Vagina (tissue), 2 donors: ENCODE measurements at regions not wholly inside any gene's neighbourhood (a gene's known extent, or its start where the extent isn't known, plus 50 kb on each side); places are given as distances from the start of the nearest gene placed in this dataset.
"Not testable (repeated sequence)": the region's sequence is repeated elsewhere in the genome, so short reads cannot be mapped to it uniquely, and the experiment has no call there.

Experiments used
- DNase-seq, 2 donors: peaks; one replicate each; pipeline ENCODE4 v3.0.0-alpha.2; 2017; ENCODE audit errors: extremely low spot score in 2 of 2
- H3K27ac ChIP-seq: fragments of 200-600 bp; sonication (generic); one replicate; pipeline ENCODE4 v1.5.1; 2019
- H3K27me3 ChIP-seq: fragments of 200-600 bp; sonication (generic); one replicate; pipeline ENCODE4 v1.5.1; 2019
- H3K36me3 ChIP-seq, 2 donors: fragments of 200-600 bp; sonication (generic); one replicate each; pipeline ENCODE4 v1.5.1; 2017 to 2019
- H3K4me1 ChIP-seq: fragments of 200-600 bp; sonication (generic); one replicate; pipeline ENCODE4 v1.5.1; 2019
- H3K4me3 ChIP-seq, 2 donors: fragments of 200-600 bp; sonication (generic); 1 replicate in 1 of 2; 2 replicates in 1 of 2; pipeline ENCODE4 v1.5.1; 2016 to 2019
- H3K9me3 ChIP-seq: fragments of 200-600 bp; sonication (generic); one replicate; pipeline ENCODE4 v1.5.1; 2019
- CTCF ChIP-seq, 3 experiments: fragments of 450-650 bp in 2 of 3; fragments of 200-600 bp in 1 of 3; sonication (generic) in 1 of 3; IDR thresholded peaks; one replicate each; pipeline ENCODE4 v1.5.1; 2017 to 2019; ENCODE audit warnings: antibody characterized with exemption in 3 of 3, mild to moderate bottlenecking in 2 of 3, moderate library complexity in 2 of 3
- POLR2A ChIP-seq, 2 donors: fragments of 450-650 bp; IDR thresholded peaks; one replicate each; pipeline ENCODE4 v1.6.1; 2017; ENCODE audit warnings: antibody characterized with exemption in 2 of 2, mild to moderate bottlenecking in 2 of 2, moderate library complexity in 2 of 2
- POLR2AphosphoS5 ChIP-seq, 2 donors: sonication (generic); formaldehyde crosslinking; IDR thresholded peaks; one replicate each; pipeline ENCODE4 v1.9.0; 2017; ENCODE audit warnings: antibody characterized with exemption in 2 of 2, mild to moderate bottlenecking in 2 of 2, low read depth in 1 of 2; ENCODE audit not compliant: insufficient read depth in 1 of 2
- intact Hi-C: fragments of 100-400 bp; cut with DNase I; formaldehyde crosslinking; loops from one replicate; pipeline ENCODE4 v1.15.1; 2023

GRCh38 chr2:180238729-180239128 is 231.6 kb upstream of the CWC22 start:
- no peaks in the 10 kb centered on the region for H3K4me1 ChIP-seq
- no peaks in the 10 kb centered on the region for H3K27me3 ChIP-seq
- H3K27ac ChIP-seq, result no peak overlapping the region
- H3K4me3 ChIP-seq, result no peak overlapping the region
- intact Hi-C loops, result no loop called here
- H3K36me3 ChIP-seq, result no peaks in the 10 kb centered on the region
- DNase-seq, result no peak
- TF ChIP-seq POLR2AphosphoS5 (IDR thresholded peaks at IDR 0.05; ENCODE audit: insufficient read depth in 1 of 2, low read depth in 1 of 2) (no peak), POLR2A (IDR thresholded peaks at IDR 0.05) (no peak)
- no peaks in the 10 kb centered on the region for H3K9me3 ChIP-seq

- H3K4me1 ChIP-seq, H3K36me3 ChIP-seq, H3K9me3 ChIP-seq, H3K27me3 ChIP-seq, intact Hi-C loops, DNase-seq, H3K4me3 ChIP-seq, H3K27ac ChIP-seq: not testable (repeated sequence)
Observed at GRCh38 chr2:180236061-180236460, 229.0 kb upstream of the CWC22 start.

GRCh38 chr2:180235506-180235905 is 228.4 kb upstream of the CWC22 start:
- H3K27ac ChIP-seq, H3K27me3 ChIP-seq, DNase-seq, H3K9me3 ChIP-seq, H3K4me1 ChIP-seq, H3K4me3 ChIP-seq, H3K36me3 ChIP-seq, intact Hi-C loops: not testable (repeated sequence)

- H3K9me3 ChIP-seq, H3K4me1 ChIP-seq, intact Hi-C loops, H3K4me3 ChIP-seq, H3K27me3 ChIP-seq, DNase-seq, H3K36me3 ChIP-seq, H3K27ac ChIP-seq: not testable (repeated sequence)
Observed at GRCh38 chr2:180234991-180235390, 227.9 kb upstream of the CWC22 start.

- H3K27ac ChIP-seq, result no peak overlapping the region
- TF ChIP-seq POLR2AphosphoS5 (IDR thresholded peaks at IDR 0.05; ENCODE audit: insufficient read depth in 1 of 2, low read depth in 1 of 2), result no peak
- no peak for TF ChIP-seq POLR2A (IDR thresholded peaks at IDR 0.05)
- no peak for TF ChIP-seq CTCF (IDR thresholded peaks at IDR 0.05)
- intact Hi-C loops, result no loop called here
- no peaks in the 10 kb centered on the region for H3K27me3 ChIP-seq
- DNase-seq, result no peak
- H3K36me3 ChIP-seq, result no peaks in the 10 kb centered on the region
- no peaks in the 10 kb centered on the region for H3K4me1 ChIP-seq
- H3K9me3 ChIP-seq, result no peaks in the 10 kb centered on the region
- H3K4me3 ChIP-seq, result no peak overlapping the region
Observed at GRCh38 chr2:180231015-180231414, 223.9 kb upstream of the CWC22 start.

- no peak overlapping the region for H3K27ac ChIP-seq
- H3K27me3 ChIP-seq, result no peaks in the 10 kb centered on the region
- TF ChIP-seq POLR2A (IDR thresholded peaks at IDR 0.05) (no peak), POLR2AphosphoS5 (IDR thresholded peaks at IDR 0.05; ENCODE audit: insufficient read depth in 1 of 2, low read depth in 1 of 2) (no peak), CTCF (IDR thresholded peaks at IDR 0.05) (no peak)
- H3K4me1 ChIP-seq, result peaks cover 1% of the 10 kb centered on the region
- H3K4me3 ChIP-seq, result no peak overlapping the region
- no peak for DNase-seq
- no peaks in the 10 kb centered on the region for H3K9me3 ChIP-seq
- intact Hi-C loops, result no loop called here
- H3K36me3 ChIP-seq, result no peaks in the 10 kb centered on the region
Observed at GRCh38 chr2:180227461-180227860, 220.4 kb upstream of the CWC22 start.

GRCh38 chr2:180225118-180225517 is 218.0 kb upstream of the CWC22 start:
- no peaks in the 10 kb centered on the region for H3K27me3 ChIP-seq
- no peaks in the 10 kb centered on the region for H3K9me3 ChIP-seq
- H3K36me3 ChIP-seq, result no peaks in the 10 kb centered on the region
- no peak overlapping the region for H3K27ac ChIP-seq
- peaks cover 4% of the 10 kb centered on the region for H3K4me1 ChIP-seq
- no peak overlapping the region for H3K4me3 ChIP-seq
- intact Hi-C loops, result no loop called here
- no peak for DNase-seq
- TF ChIP-seq POLR2A (IDR thresholded peaks at IDR 0.05) (no peak), CTCF (IDR thresholded peaks at IDR 0.05) (no peak), POLR2AphosphoS5 (IDR thresholded peaks at IDR 0.05; ENCODE audit: insufficient read depth in 1 of 2, low read depth in 1 of 2) (no peak)
